ENCODE measurements at regions not wholly inside any gene's neighbourhood (a gene's known extent, or its start where the extent isn't known, plus 50 kb on each side); places are given as distances from the start of the nearest gene placed in this dataset.
A peak's percentile ranks its signal among the peaks of the same experiment; 100 is the strongest.

DNA sequence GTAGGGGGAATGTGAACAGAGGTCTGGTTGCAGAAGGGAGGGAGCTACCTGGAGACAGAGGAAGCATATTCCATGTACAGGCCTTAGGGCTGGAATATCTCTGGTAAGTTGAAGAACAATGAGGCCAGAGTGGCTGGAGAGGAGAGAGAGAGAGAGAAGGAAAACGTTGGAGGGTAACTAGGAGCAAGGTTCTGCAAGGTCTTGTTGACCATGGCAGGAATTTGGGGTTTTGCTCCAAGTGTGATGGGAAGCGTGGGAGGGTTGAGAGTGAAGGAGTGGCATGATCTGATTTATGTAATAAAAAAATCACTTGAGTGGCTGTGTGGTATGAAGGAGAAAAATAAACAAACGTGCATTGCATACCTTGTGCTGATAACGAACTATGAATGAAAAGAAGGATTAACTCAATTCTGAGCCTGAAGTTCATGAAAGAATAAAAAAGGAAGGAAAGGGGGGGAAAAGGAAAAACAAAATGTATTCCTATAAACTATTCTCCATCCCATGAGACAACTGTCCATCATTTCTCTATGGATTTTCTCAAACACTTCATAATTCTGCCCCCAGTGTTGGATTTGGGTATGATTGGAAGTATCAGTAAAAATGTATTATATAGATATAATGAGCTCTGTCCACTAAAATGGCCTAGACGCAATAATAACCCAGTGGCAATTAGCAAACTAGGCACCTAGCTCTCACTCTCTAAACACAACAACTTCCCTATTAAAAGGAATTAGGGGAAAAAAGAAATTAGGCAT is 59.7 kb upstream of the PMAIP1 start:
- Histone ChIP-seq H3K4ac (ENCODE audit: low read depth, low read length) (no peak overlapping the region), H4K8ac (ENCODE audit: low read depth, low read length) (no peak overlapping the region), H3K36me3 (ENCODE audit: control insufficient read depth in 1 of 2, insufficient read depth in 2 of 2, low read length in 2 of 2) (no peaks in the 10 kb centered on the region), H3K27ac (ENCODE audit: low read depth, low read length) (no peak overlapping the region), H3K14ac (ENCODE audit: low read length) (no peak overlapping the region), H3K18ac (ENCODE audit: low read length) (no peak overlapping the region), H2BK12ac (ENCODE audit: low read length) (no peak overlapping the region), H3K79me2 (ENCODE audit: control insufficient read depth, insufficient read depth, low read length, poor library complexity) (no peaks in the 10 kb centered on the region), H2BK5ac (ENCODE audit: low read depth, low read length, poor library complexity) (no peak overlapping the region), H3K4me3 (ENCODE audit: low read depth, low read length) (no peak overlapping the region), H3K23ac (ENCODE audit: low read length) (no peak overlapping the region), H3K79me1 (ENCODE audit: low read length) (no peaks in the 10 kb centered on the region), H4K91ac (ENCODE audit: low read depth, low read length) (no peak overlapping the region), H2AFZ (ENCODE audit: insufficient read depth, low read length, poor library complexity) (no peak overlapping the region), H3K4me2 (ENCODE audit: low read length) (no peak overlapping the region), H2AK5ac (ENCODE audit: low read length) (no peak overlapping the region), H3K9me3 (ENCODE audit: insufficient read depth, low read depth, low read length) (no peaks in the 10 kb centered on the region), H4K12ac (ENCODE audit: low read depth, low read length) (no peak overlapping the region), H3K9ac (ENCODE audit: low read length) (no peak overlapping the region), H2BK120ac (ENCODE audit: insufficient read depth, low read length, poor library complexity) (no peak overlapping the region), H3K4me1 (ENCODE audit: control insufficient read depth in 1 of 2, insufficient read depth in 2 of 2, low read length in 2 of 2) (no peaks in the 10 kb centered on the region), H3K27me3 (ENCODE audit: insufficient read depth, low read length) (no peaks in the 10 kb centered on the region)
- WGBS (ENCODE audit: extremely low coverage, insufficient coverage, insufficient read length): 100% methylated on average over 1 of the region's 5 CpGs
- no peak for DNase-seq

DNA sequence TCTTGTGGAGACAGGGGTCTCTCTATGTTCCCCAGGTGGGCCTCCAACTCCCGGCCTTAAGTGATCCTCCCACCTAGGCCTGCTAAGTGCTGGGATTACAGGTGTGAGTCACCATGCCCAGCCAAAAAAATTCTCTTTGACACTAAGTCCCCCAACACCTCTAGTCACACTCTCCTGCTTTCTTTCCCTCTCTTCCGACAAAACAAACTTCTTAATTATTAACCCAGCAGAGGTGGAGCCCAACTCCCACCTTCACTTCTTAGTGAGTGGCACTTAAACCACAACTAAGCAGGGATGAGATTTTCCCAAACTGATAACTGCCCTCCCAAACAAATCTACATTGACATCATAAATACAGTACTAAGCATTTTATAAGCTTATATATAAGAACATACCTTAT is 60.5 kb upstream of the PMAIP1 start:
- H2BK5ac ChIP-seq (ENCODE audit: low read depth, low read length, poor library complexity): no peak overlapping the region
- no peaks in the 10 kb centered on the region for H3K36me3 ChIP-seq (ENCODE audit: control insufficient read depth in 1 of 2, insufficient read depth in 2 of 2, low read length in 2 of 2)
- 100% methylated on average over 1 of the region's 2 CpGs for WGBS (ENCODE audit: extremely low coverage, insufficient coverage, insufficient read length)
- H3K4me1 ChIP-seq (ENCODE audit: control insufficient read depth in 1 of 2, insufficient read depth in 2 of 2, low read length in 2 of 2): no peaks in the 10 kb centered on the region
- H3K79me1 ChIP-seq (ENCODE audit: low read length): no peaks in the 10 kb centered on the region
- H4K91ac ChIP-seq (ENCODE audit: low read depth, low read length): no peak overlapping the region
- H2AFZ ChIP-seq (ENCODE audit: insufficient read depth, low read length, poor library complexity): no peak overlapping the region
- no peak overlapping the region for H3K18ac ChIP-seq (ENCODE audit: low read length)
- no peak overlapping the region for H3K4ac ChIP-seq (ENCODE audit: low read depth, low read length)
- no peaks in the 10 kb centered on the region for H3K79me2 ChIP-seq (ENCODE audit: control insufficient read depth, insufficient read depth, low read length, poor library complexity)
- H3K27ac ChIP-seq (ENCODE audit: low read depth, low read length): no peak overlapping the region
- H3K9me3 ChIP-seq (ENCODE audit: insufficient read depth, low read depth, low read length): no peaks in the 10 kb centered on the region
- H3K9ac ChIP-seq (ENCODE audit: low read length): no peak overlapping the region
- no peak overlapping the region for H4K8ac ChIP-seq (ENCODE audit: low read depth, low read length)
- DNase-seq: no peak
- no peak overlapping the region for H2AK5ac ChIP-seq (ENCODE audit: low read length)
- no peak overlapping the region for H3K4me3 ChIP-seq (ENCODE audit: low read depth, low read length)
- no peak overlapping the region for H2BK12ac ChIP-seq (ENCODE audit: low read length)
- H3K23ac ChIP-seq (ENCODE audit: low read length): no peak overlapping the region
- H3K14ac ChIP-seq (ENCODE audit: low read length): no peak overlapping the region
- no peak overlapping the region for H3K4me2 ChIP-seq (ENCODE audit: low read length)
- H4K12ac ChIP-seq (ENCODE audit: low read depth, low read length): no peak overlapping the region
- no peaks in the 10 kb centered on the region for H3K27me3 ChIP-seq (ENCODE audit: insufficient read depth, low read length)
- no peak overlapping the region for H2BK120ac ChIP-seq (ENCODE audit: insufficient read depth, low read length, poor library complexity)

DNA sequence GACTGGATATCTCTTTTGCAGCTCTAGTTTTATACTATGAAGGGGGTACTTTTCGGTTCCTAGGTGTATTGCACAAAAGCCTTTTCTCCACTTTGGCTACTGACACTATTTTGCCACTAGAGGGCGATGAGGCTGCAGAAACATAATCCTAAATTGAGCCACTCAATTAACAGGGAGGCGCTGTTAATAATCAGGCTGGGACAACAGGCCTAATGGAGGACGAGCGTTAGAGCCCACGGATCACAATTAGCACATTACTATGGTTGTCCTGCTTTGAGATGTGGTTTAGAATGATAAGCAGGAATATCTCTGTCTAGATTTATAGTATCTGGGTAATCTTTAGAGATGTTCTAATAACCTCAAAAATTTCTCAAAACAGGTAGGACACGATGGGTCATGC is 62.2 kb upstream of the PMAIP1 start:
- no peak overlapping the region for H3K18ac ChIP-seq (ENCODE audit: low read length)
- H4K8ac ChIP-seq (ENCODE audit: low read depth, low read length): no peak overlapping the region
- H3K4me3 ChIP-seq (ENCODE audit: low read depth, low read length): no peak overlapping the region
- no peaks in the 10 kb centered on the region for H3K36me3 ChIP-seq (ENCODE audit: control insufficient read depth in 1 of 2, insufficient read depth in 2 of 2, low read length in 2 of 2)
- peak; percentile 44 to 89 for DNase-seq
- H2BK12ac ChIP-seq (ENCODE audit: low read length): no peak overlapping the region
- no peak overlapping the region for H3K9ac ChIP-seq (ENCODE audit: low read length)
- no peak overlapping the region for H3K4ac ChIP-seq (ENCODE audit: low read depth, low read length)
- no peak overlapping the region for H2AFZ ChIP-seq (ENCODE audit: insufficient read depth, low read length, poor library complexity)
- H3K27ac ChIP-seq (ENCODE audit: low read depth, low read length): no peak overlapping the region
- no peaks in the 10 kb centered on the region for H3K9me3 ChIP-seq (ENCODE audit: insufficient read depth, low read depth, low read length)
- H3K4me1 ChIP-seq (ENCODE audit: control insufficient read depth in 1 of 2, insufficient read depth in 2 of 2, low read length in 2 of 2): no peaks in the 10 kb centered on the region
- no peak overlapping the region for H3K4me2 ChIP-seq (ENCODE audit: low read length)
- H3K14ac ChIP-seq (ENCODE audit: low read length): no peak overlapping the region
- H4K91ac ChIP-seq (ENCODE audit: low read depth, low read length): no peak overlapping the region
- H3K27me3 ChIP-seq (ENCODE audit: insufficient read depth, low read length): no peaks in the 10 kb centered on the region
- no peak overlapping the region for H3K23ac ChIP-seq (ENCODE audit: low read length)
- H4K12ac ChIP-seq (ENCODE audit: low read depth, low read length): no peak overlapping the region
- H2AK5ac ChIP-seq (ENCODE audit: low read length): no peak overlapping the region
- H3K79me2 ChIP-seq (ENCODE audit: control insufficient read depth, insufficient read depth, low read length, poor library complexity): no peaks in the 10 kb centered on the region
- no peak overlapping the region for H2BK5ac ChIP-seq (ENCODE audit: low read depth, low read length, poor library complexity)
- no peaks in the 10 kb centered on the region for H3K79me1 ChIP-seq (ENCODE audit: low read length)
- no peak overlapping the region for H2BK120ac ChIP-seq (ENCODE audit: insufficient read depth, low read length, poor library complexity)
- no CpG with 5 or more reads among the region's 7 CpGs for WGBS (ENCODE audit: extremely low coverage, insufficient coverage, insufficient read length)

DNA sequence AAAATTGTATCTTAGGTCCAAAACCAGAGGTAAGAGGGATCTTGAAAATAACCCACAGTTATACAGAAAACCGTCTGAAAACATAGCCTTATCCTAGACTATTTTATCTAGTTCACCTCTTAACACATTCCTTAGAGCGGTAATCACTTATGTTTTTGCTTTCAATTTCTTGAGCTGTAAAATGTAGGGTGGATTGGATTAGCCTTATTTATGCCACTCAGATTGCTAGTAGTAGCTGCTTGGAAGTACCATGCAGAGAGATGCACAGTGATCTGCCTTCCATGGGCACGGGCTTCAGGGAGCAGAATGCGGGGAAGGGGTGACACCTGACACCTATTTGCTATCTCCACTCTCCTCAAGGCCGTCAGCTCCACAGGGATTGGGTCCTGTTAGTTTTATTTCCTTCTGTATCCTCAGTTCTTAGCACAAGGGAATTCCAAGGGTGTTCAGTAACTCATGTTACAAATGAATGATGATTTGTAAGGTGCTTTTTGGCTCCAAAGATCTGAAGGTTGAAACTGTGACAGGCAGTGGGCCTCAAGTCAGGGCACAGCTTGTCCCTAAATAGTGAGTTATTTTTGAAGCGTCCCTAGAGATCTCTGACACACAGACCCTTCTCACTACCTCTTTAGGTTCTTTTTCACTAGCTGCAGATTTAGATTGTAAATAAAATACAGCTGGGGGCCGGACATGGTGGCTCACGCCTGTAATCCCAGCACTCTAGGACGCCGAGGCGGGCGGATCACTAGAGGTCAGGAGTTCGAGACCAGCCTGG is 64.0 kb upstream of the PMAIP1 start:
- H4K12ac ChIP-seq (ENCODE audit: low read depth, low read length): no peak overlapping the region
- WGBS (ENCODE audit: extremely low coverage, insufficient coverage, insufficient read length): no CpG with 5 or more reads among the region's 13 CpGs

More for the DNA sequence above, 64.0 kb upstream of the PMAIP1 start:
- Histone ChIP-seq H2AK5ac (ENCODE audit: low read length) (no peak overlapping the region), H3K9ac (ENCODE audit: low read length) (no peak overlapping the region), H3K79me1 (ENCODE audit: low read length) (no peaks in the 10 kb centered on the region), H3K14ac (ENCODE audit: low read length) (no peak overlapping the region), H2AFZ (ENCODE audit: insufficient read depth, low read length, poor library complexity) (no peak overlapping the region), H3K27ac (ENCODE audit: low read depth, low read length) (no peak overlapping the region), H3K18ac (ENCODE audit: low read length) (no peak overlapping the region), H2BK120ac (ENCODE audit: insufficient read depth, low read length, poor library complexity) (no peak overlapping the region), H4K8ac (ENCODE audit: low read depth, low read length) (no peak overlapping the region), H3K4me3 (ENCODE audit: low read depth, low read length) (no peak overlapping the region), H3K4me2 (ENCODE audit: low read length) (no peak overlapping the region), H3K4ac (ENCODE audit: low read depth, low read length) (no peak overlapping the region), H3K4me1 (ENCODE audit: control insufficient read depth in 1 of 2, insufficient read depth in 2 of 2, low read length in 2 of 2) (no peaks in the 10 kb centered on the region), H2BK5ac (ENCODE audit: low read depth, low read length, poor library complexity) (no peak overlapping the region), H3K79me2 (ENCODE audit: control insufficient read depth, insufficient read depth, low read length, poor library complexity) (no peaks in the 10 kb centered on the region), H3K9me3 (ENCODE audit: insufficient read depth, low read depth, low read length) (no peaks in the 10 kb centered on the region), H2BK12ac (ENCODE audit: low read length) (no peak overlapping the region), H3K27me3 (ENCODE audit: insufficient read depth, low read length) (no peaks in the 10 kb centered on the region), H3K36me3 (ENCODE audit: control insufficient read depth in 1 of 2, insufficient read depth in 2 of 2, low read length in 2 of 2) (no peaks in the 10 kb centered on the region), H3K23ac (ENCODE audit: low read length) (no peak overlapping the region), H4K91ac (ENCODE audit: low read depth, low read length) (no peak overlapping the region)
- DNase-seq: no peak
